Epithelial cell of proximal tubule (primary cell): ENCODE measurements at regions not wholly inside any gene's neighbourhood (a gene's known extent, or its start where the extent isn't known, plus 50 kb on each side); places are given as distances from the start of the nearest gene placed in this dataset.

ENCODE experiments used
- DNase-seq: peaks from one replicate; pipeline ENCODE4 v3.0.0-alpha.2; 2011; ENCODE audit warnings: low read depth
- H3K4me3 ChIP-seq: 2 replicates; pipeline ENCODE4 v1.5.1; 2011; ENCODE audit warnings: low read depth, mild to moderate bottlenecking, low read length
- CTCF ChIP-seq: conservative IDR thresholded peaks from 2 replicates; pipeline ENCODE4 v1.5.1; 2012; ENCODE audit warnings: low read depth, mild to moderate bottlenecking, low read length

GRCh38 chr1:59219916-59220315 lies 77.0 kb upstream of the FGGY start:
- no peak for TF ChIP-seq CTCF
- DNase-seq = no peak
- H3K4me3 ChIP-seq = no peak overlapping the region

- no peak for TF ChIP-seq CTCF
- no peak for DNase-seq
- no peak overlapping the region for H3K4me3 ChIP-seq
These were observed 76.5 kb upstream of the FGGY start for GRCh38 chr1:59220356-59220755.

GRCh38 chr1:59223198-59223597 lies 73.7 kb upstream of the FGGY start:
- DNase-seq = no peak
- no peak for TF ChIP-seq CTCF
- no peak overlapping the region for H3K4me3 ChIP-seq

GRCh38 chr1:59223989-59224634 lies 72.8 kb upstream of the FGGY start:
- DNase-seq = no peak
- no peak overlapping the region for H3K4me3 ChIP-seq
- TF ChIP-seq CTCF = no peak

GRCh38 chr1:59225594-59226316 lies 71.1 kb upstream of the FGGY start:
- H3K4me3 ChIP-seq = no peak overlapping the region
- no peak for DNase-seq
- TF ChIP-seq CTCF = no peak

- no peak for TF ChIP-seq CTCF
- H3K4me3 ChIP-seq = no peak overlapping the region
- DNase-seq = peak; percentile 87
These were observed 67.8 kb upstream of the FGGY start for GRCh38 chr1:59229138-59229537.

- no peak overlapping the region for H3K4me3 ChIP-seq
- DNase-seq = no peak
- TF ChIP-seq CTCF = no peak
These were observed 66.3 kb upstream of the FGGY start for GRCh38 chr1:59230622-59231021.
